Nephron progenitor cell (in vitro differentiated cells): ENCODE measurements at regions not wholly inside any gene's neighbourhood (a gene's known extent, or its start where the extent isn't known, plus 50 kb on each side); places are given as distances from the start of the nearest gene placed in this dataset.

ENCODE experiments used
- DNase-seq: peaks from one replicate; pipeline ENCODE4 v3.0.0; 2021
- H3K27ac Mint-ChIP-seq: 2 replicates; pipeline ENCODE4 v1.8.0; 2021; ENCODE audit warnings: mild to moderate bottlenecking, moderate library complexity, mixed read lengths
- H3K27me3 Mint-ChIP-seq: 2 replicates; pipeline ENCODE4 v1.8.0; 2021; ENCODE audit warnings: mild to moderate bottlenecking, low read depth, mixed read lengths; ENCODE audit not compliant: poor library complexity
- H3K36me3 Mint-ChIP-seq: 2 replicates; pipeline ENCODE4 v1.8.0; 2021; ENCODE audit warnings: low read depth, mixed read lengths
- H3K4me1 Mint-ChIP-seq: 2 replicates; pipeline ENCODE4 v1.8.0; 2021; ENCODE audit warnings: mixed read lengths
- H3K4me3 Mint-ChIP-seq: 2 replicates; pipeline ENCODE4 v1.8.0; 2021; ENCODE audit warnings: mild to moderate bottlenecking, moderate library complexity, mixed read lengths
- H3K9me3 Mint-ChIP-seq: 2 replicates; pipeline ENCODE4 v1.8.0; 2021; ENCODE audit warnings: mild to moderate bottlenecking, moderate library complexity, mixed read lengths
- TF ChIP-seq, protein P1 (sequence below): fragments of 200-600 bp; sonication (generic); IDR thresholded peaks from 2 replicates; pipeline ENCODE4 v1.5.0; 2021; ENCODE audit warnings: antibody characterized with exemption

DNA sequence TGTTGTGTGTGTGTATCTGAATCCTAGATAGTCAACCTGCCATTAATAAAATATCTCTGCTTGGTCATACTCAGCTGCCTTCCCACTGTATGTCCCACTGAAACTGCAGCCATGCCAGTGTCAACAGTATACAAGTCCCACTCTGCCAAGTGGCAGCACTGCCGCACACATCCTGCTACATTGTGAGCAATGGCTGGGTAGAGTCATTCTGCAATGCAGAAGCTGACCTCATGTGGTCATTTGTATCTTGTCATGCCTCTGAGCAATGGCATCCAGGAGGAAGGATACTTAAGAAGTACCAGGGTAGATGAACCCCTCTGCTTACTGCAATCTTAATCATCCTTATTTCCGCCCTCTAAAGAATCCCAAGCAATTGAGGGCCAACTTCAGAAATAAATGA, 302.2 kb upstream of the DDX18 start:
- Mint-ChIP-seq H3K4me3 (no peak overlapping the region), H3K27me3 (peaks cover 5% of the 10 kb centered on the region), H3K9me3 (peaks cover 23% of the 10 kb centered on the region), H3K36me3 (peaks cover 31% of the 10 kb centered on the region), H3K27ac (no peak overlapping the region), H3K4me1 (no peaks in the 10 kb centered on the region)
- TF ChIP-seq, protein P1, sequence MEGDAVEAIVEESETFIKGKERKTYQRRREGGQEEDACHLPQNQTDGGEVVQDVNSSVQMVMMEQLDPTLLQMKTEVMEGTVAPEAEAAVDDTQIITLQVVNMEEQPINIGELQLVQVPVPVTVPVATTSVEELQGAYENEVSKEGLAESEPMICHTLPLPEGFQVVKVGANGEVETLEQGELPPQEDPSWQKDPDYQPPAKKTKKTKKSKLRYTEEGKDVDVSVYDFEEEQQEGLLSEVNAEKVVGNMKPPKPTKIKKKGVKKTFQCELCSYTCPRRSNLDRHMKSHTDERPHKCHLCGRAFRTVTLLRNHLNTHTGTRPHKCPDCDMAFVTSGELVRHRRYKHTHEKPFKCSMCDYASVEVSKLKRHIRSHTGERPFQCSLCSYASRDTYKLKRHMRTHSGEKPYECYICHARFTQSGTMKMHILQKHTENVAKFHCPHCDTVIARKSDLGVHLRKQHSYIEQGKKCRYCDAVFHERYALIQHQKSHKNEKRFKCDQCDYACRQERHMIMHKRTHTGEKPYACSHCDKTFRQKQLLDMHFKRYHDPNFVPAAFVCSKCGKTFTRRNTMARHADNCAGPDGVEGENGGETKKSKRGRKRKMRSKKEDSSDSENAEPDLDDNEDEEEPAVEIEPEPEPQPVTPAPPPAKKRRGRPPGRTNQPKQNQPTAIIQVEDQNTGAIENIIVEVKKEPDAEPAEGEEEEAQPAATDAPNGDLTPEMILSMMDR = no peak
- DNase-seq = no peak

DNA sequence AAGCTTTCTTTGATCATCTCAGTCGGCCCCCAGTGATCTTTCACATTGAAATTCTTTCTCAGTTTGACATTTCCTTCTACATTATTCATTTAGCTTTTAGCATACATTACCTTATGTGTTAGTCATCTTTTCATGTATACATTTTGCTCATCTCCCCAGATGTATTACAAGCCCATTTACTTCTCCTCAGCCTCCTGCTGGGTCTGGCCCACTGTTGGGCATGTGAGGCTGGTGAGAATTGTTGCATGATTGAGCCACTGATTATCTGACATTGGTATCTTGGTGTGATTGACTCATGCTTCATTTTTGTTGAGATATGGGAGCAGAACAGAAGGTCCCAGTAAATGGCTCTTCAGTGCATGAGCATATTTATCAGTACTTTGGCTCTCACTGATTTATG, 300.1 kb upstream of the DDX18 start:
- no peak for DNase-seq
- no peak overlapping the region for H3K4me3 Mint-ChIP-seq
- no peak overlapping the region for H3K27ac Mint-ChIP-seq
- peaks cover 19% of the 10 kb centered on the region for H3K36me3 Mint-ChIP-seq
- TF ChIP-seq, protein P1 = no peak
- no peaks in the 10 kb centered on the region for H3K27me3 Mint-ChIP-seq
- H3K9me3 Mint-ChIP-seq = peaks cover 11% of the 10 kb centered on the region
- no peaks in the 10 kb centered on the region for H3K4me1 Mint-ChIP-seq

DNA sequence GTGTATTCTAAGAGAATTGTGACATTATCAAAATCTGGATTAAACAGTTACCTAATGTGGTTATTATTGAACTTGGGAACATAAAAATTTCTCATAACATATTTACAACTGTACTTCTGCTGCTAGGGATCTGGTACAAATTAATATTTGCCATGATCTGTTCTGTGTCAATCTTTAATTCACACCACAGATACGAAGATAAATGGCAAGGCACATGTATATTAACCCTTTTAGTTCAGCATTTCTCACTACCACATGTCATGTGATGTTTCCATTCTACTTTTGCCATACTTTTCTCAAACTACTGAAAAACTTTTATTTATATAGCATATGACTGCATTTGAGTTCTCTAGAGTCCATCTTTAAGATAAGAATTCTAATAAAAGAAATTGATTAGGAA, 295.3 kb upstream of the DDX18 start:
- TF ChIP-seq, protein P1 = no peak
- Mint-ChIP-seq H3K4me1 (peaks cover 4% of the 10 kb centered on the region), H3K9me3 (peaks cover under 1% of the 10 kb centered on the region), H3K27ac (no peak overlapping the region), H3K27me3 (no peaks in the 10 kb centered on the region), H3K36me3 (peaks cover 4% of the 10 kb centered on the region), H3K4me3 (no peak overlapping the region)
- DNase-seq = no peak

DNA sequence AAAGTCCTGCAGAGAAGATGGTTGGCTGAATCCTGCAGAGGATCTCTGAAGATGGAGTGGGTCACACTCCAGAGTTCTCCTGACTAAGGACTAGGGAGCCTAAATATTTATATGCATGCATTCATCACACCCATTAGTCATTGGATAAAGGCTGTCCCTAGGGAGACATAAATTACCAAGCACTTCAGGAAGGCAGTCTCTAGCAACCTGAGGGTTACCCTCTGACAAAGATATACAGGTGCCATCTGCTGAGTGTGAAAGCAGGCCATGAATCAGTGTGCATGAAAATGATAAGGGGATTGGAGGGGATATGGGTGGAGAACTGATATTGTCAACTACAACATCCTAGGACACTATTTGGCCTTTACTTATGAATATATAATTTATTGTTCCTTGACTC, 294.8 kb upstream of the DDX18 start:
- no peaks in the 10 kb centered on the region for H3K27me3 Mint-ChIP-seq
- peaks cover 8% of the 10 kb centered on the region for H3K36me3 Mint-ChIP-seq
- peaks cover 9% of the 10 kb centered on the region for H3K4me1 Mint-ChIP-seq
- H3K27ac Mint-ChIP-seq = no peak overlapping the region
- TF ChIP-seq, protein P1 = no peak
- H3K4me3 Mint-ChIP-seq = no peak overlapping the region
- peaks cover 4% of the 10 kb centered on the region for H3K9me3 Mint-ChIP-seq
- DNase-seq = no peak

DNA sequence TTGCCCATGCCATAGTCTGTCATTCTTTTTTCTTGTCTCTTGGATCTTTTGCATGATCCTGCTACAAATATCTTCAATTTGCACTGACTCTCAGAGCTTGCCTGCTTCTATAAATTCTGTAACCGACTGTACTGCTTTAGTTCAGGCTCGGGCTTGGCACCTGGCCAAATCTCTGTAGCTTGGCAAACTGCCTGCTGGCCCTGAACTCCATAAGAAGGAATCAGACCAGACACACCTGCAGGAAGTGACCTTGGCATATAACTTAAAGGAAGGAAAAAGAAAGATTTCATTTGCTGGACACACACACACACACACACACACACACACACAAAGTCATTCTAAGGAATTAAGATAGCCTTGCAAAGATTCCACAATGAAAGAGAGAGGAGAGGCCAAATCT, 291.2 kb upstream of the DDX18 start:
- TF ChIP-seq, protein P1 = no peak
- H3K27ac Mint-ChIP-seq = no peak overlapping the region
- H3K36me3 Mint-ChIP-seq = peaks cover 26% of the 10 kb centered on the region
- no peak overlapping the region for H3K4me3 Mint-ChIP-seq
- H3K9me3 Mint-ChIP-seq = peaks cover 23% of the 10 kb centered on the region
- no peak for DNase-seq
- no peaks in the 10 kb centered on the region for H3K27me3 Mint-ChIP-seq
- peaks cover 20% of the 10 kb centered on the region for H3K4me1 Mint-ChIP-seq

DNA sequence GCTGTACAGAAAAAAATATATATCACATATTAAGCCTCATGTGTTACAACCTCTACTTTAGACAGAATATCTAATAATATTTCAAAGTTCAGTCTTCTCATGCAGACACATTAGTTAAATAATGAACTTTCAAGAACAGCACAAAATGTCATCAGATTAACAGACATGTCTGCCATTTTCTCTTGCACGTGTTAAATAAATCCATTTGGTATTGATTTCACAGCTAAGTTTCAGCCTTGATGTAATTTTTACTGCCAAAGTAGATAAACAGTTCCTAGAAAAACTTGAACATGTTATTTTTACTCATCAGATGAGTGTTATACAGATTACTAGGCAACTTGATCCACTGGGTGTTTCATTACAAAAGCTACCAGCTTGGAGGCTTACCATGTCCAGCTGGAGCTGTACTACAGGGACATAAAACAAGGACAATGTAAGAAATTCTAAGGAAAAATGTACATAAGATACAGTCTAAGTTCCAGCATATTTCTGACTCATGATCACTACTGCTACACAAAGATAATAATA, 290.7 kb upstream of the DDX18 start:
- Mint-ChIP-seq H3K36me3 (peaks cover 26% of the 10 kb centered on the region), H3K27ac (no peak overlapping the region), H3K4me1 (peaks cover 20% of the 10 kb centered on the region), H3K27me3 (no peaks in the 10 kb centered on the region), H3K4me3 (no peak overlapping the region), H3K9me3 (peaks cover 23% of the 10 kb centered on the region)
- DNase-seq = no peak
- TF ChIP-seq, protein P1 = no peak
